ENCODE measurements at regions not wholly inside any gene's neighbourhood (a gene's known extent, or its start where the extent isn't known, plus 50 kb on each side); places are given as distances from the start of the nearest gene placed in this dataset.
A peak's percentile ranks its signal among the peaks of the same experiment; 100 is the strongest.

GRCh38 chr13:73287831-73288230 lies 229.0 kb downstream of the KLF5 start:
- TF ChIP-seq CTCF (IDR thresholded peaks at IDR 0.05; ENCODE audit: low read length), result no peak
- TF ChIP-seq EZH2 (IDR thresholded peaks at IDR 0.05; ENCODE audit: borderline replicate concordance, low read length), result no peak
- Histone ChIP-seq H3F3A (ENCODE audit: insufficient read depth, low read length) (no peaks in the 10 kb centered on the region), H4K20me1 (ENCODE audit: insufficient read depth, low read length) (no peaks in the 10 kb centered on the region), H3K36me3 (ENCODE audit: insufficient read depth, low read length) (no peaks in the 10 kb centered on the region), H3K27ac (ENCODE audit: low read depth, low read length, poor library complexity, severe bottlenecking) (no peak overlapping the region), H3K4me1 (ENCODE audit: insufficient read depth, low read length, severe bottlenecking) (no peaks in the 10 kb centered on the region), H3K79me2 (ENCODE audit: insufficient read depth, low read length) (no peaks in the 10 kb centered on the region), H3K9ac (ENCODE audit: low read length) (no peak overlapping the region), H3K4me3 (ENCODE audit: low read depth, low read length, poor library complexity, severe bottlenecking) (no peak overlapping the region), H3K9me3 (ENCODE audit: low read length) (no peaks in the 10 kb centered on the region), H3K4me2 (ENCODE audit: low read length) (no peak overlapping the region), H3K9me2 (ENCODE audit: low read depth, low read length) (no peaks in the 10 kb centered on the region), H3K27me3 (ENCODE audit: insufficient read depth, low read length) (0 out of 2 replicates have a peak, but pooled peaks cover 3% of the 10 kb centered on the region), H2AFZ (ENCODE audit: low read length) (no peak overlapping the region)

GRCh38 chr13:73286942-73287620 lies 228.3 kb downstream of the KLF5 start:
- no peaks in the 10 kb centered on the region for H3F3A ChIP-seq (ENCODE audit: insufficient read depth, low read length)
- TF ChIP-seq EZH2 (IDR thresholded peaks at IDR 0.05; ENCODE audit: borderline replicate concordance, low read length) (no peak), CTCF (IDR thresholded peaks at IDR 0.05; ENCODE audit: low read length) (no peak)
- no peaks in the 10 kb centered on the region for H3K9me2 ChIP-seq (ENCODE audit: low read depth, low read length)
- no peak overlapping the region for H3K27ac ChIP-seq (ENCODE audit: low read depth, low read length, poor library complexity, severe bottlenecking)
- 0 out of 2 replicates have a peak, but pooled peaks cover 3% of the 10 kb centered on the region for H3K27me3 ChIP-seq (ENCODE audit: insufficient read depth, low read length)
- H3K36me3 ChIP-seq (ENCODE audit: insufficient read depth, low read length), result no peaks in the 10 kb centered on the region
- no peak overlapping the region for H3K4me2 ChIP-seq (ENCODE audit: low read length)
- H3K9ac ChIP-seq (ENCODE audit: low read length), result no peak overlapping the region
- H2AFZ ChIP-seq (ENCODE audit: low read length), result no peak overlapping the region
- H3K4me3 ChIP-seq (ENCODE audit: low read depth, low read length, poor library complexity, severe bottlenecking), result no peak overlapping the region
- no peaks in the 10 kb centered on the region for H4K20me1 ChIP-seq (ENCODE audit: insufficient read depth, low read length)
- H3K9me3 ChIP-seq (ENCODE audit: low read length), result no peaks in the 10 kb centered on the region
- H3K79me2 ChIP-seq (ENCODE audit: insufficient read depth, low read length), result no peaks in the 10 kb centered on the region
- no peaks in the 10 kb centered on the region for H3K4me1 ChIP-seq (ENCODE audit: insufficient read depth, low read length, severe bottlenecking)

- Histone ChIP-seq H3K4me2 (ENCODE audit: low read length) (no peak overlapping the region), H3K27ac (ENCODE audit: low read depth, low read length, poor library complexity, severe bottlenecking) (no peak overlapping the region), H2AFZ (ENCODE audit: low read length) (no peak overlapping the region), H3K79me2 (ENCODE audit: insufficient read depth, low read length) (no peaks in the 10 kb centered on the region), H3K4me3 (ENCODE audit: low read depth, low read length, poor library complexity, severe bottlenecking) (no peak overlapping the region), H3K9ac (ENCODE audit: low read length) (no peak overlapping the region), H3K27me3 (ENCODE audit: insufficient read depth, low read length) (0 out of 2 replicates have a peak, but pooled peaks cover 3% of the 10 kb centered on the region), H3F3A (ENCODE audit: insufficient read depth, low read length) (no peaks in the 10 kb centered on the region), H3K9me2 (ENCODE audit: low read depth, low read length) (no peaks in the 10 kb centered on the region), H4K20me1 (ENCODE audit: insufficient read depth, low read length) (no peaks in the 10 kb centered on the region), H3K4me1 (ENCODE audit: insufficient read depth, low read length, severe bottlenecking) (no peaks in the 10 kb centered on the region), H3K36me3 (ENCODE audit: insufficient read depth, low read length) (no peaks in the 10 kb centered on the region), H3K9me3 (ENCODE audit: low read length) (no peaks in the 10 kb centered on the region)
- TF ChIP-seq EZH2 (IDR thresholded peaks at IDR 0.05; ENCODE audit: borderline replicate concordance, low read length), result no peak
- TF ChIP-seq CTCF (IDR thresholded peaks at IDR 0.05; ENCODE audit: low read length), result peak; percentile 22; the same call in 1 of the 2 replicates
Observed at GRCh38 chr13:73286177-73286576, 227.4 kb downstream of the KLF5 start.
